ENCODE measurements at regions not wholly inside any gene's neighbourhood (a gene's known extent, or its start where the extent isn't known, plus 50 kb on each side); places are given as distances from the start of the nearest gene placed in this dataset.
"Not testable (repeated sequence)": the region's sequence is repeated elsewhere in the genome, so short reads cannot be mapped to it uniquely, and the experiment has no call there.

- H3K9me3 ChIP-seq (replicated peaks; ENCODE audit: low read length) = no peaks in the 10 kb centered on the region
- H3K4me2 ChIP-seq (ENCODE audit: low read length) = no peak overlapping the region
- H3K4me1 ChIP-seq (ENCODE audit: control insufficient read depth, insufficient read depth, low read length) = no peaks in the 10 kb centered on the region
- H3K36me3 ChIP-seq (ENCODE audit: insufficient read depth, low read length) = no peaks in the 10 kb centered on the region
- H3K27me3 ChIP-seq (ENCODE audit: control insufficient read depth, insufficient read depth, low read length) = no peaks in the 10 kb centered on the region
- no peak overlapping the region for H3K9ac ChIP-seq (ENCODE audit: low read depth, low read length)
- H3K4me3 ChIP-seq (ENCODE audit: low read length) = no peak overlapping the region
Observed at GRCh38 chr14:81765651-81766275, 232.1 kb upstream of the SEL1L start.

GRCh38 chr14:81766321-81766915 lies 232.8 kb upstream of the SEL1L start:
- Histone ChIP-seq H3K27me3 (ENCODE audit: control insufficient read depth, insufficient read depth, low read length) (no peaks in the 10 kb centered on the region), H3K4me1 (ENCODE audit: control insufficient read depth, insufficient read depth, low read length) (no peaks in the 10 kb centered on the region), H3K9ac (ENCODE audit: low read depth, low read length) (no peak overlapping the region), H3K4me2 (ENCODE audit: low read length) (no peak overlapping the region), H3K36me3 (ENCODE audit: insufficient read depth, low read length) (no peaks in the 10 kb centered on the region), H3K4me3 (ENCODE audit: low read length) (no peak overlapping the region), H3K9me3 (replicated peaks; ENCODE audit: low read length) (no peaks in the 10 kb centered on the region)

- no peak overlapping the region for H3K9ac ChIP-seq (ENCODE audit: low read depth, low read length)
- no peaks in the 10 kb centered on the region for H3K27me3 ChIP-seq (ENCODE audit: control insufficient read depth, insufficient read depth, low read length)
- H3K4me3 ChIP-seq (ENCODE audit: low read length) = no peak overlapping the region
- no peaks in the 10 kb centered on the region for H3K36me3 ChIP-seq (ENCODE audit: insufficient read depth, low read length)
- H3K9me3 ChIP-seq (replicated peaks; ENCODE audit: low read length) = no peaks in the 10 kb centered on the region
- H3K4me2 ChIP-seq (ENCODE audit: low read length) = no peak overlapping the region
- no peaks in the 10 kb centered on the region for H3K4me1 ChIP-seq (ENCODE audit: control insufficient read depth, insufficient read depth, low read length)
Observed at GRCh38 chr14:81767266-81767995, 233.8 kb upstream of the SEL1L start.

- H3K27me3 ChIP-seq (ENCODE audit: control insufficient read depth, insufficient read depth, low read length) = no peaks in the 10 kb centered on the region
- no peak overlapping the region for H3K9ac ChIP-seq (ENCODE audit: low read depth, low read length)
- H3K4me1 ChIP-seq (ENCODE audit: control insufficient read depth, insufficient read depth, low read length) = no peaks in the 10 kb centered on the region
- no peak overlapping the region for H3K4me3 ChIP-seq (ENCODE audit: low read length)
- H3K4me2 ChIP-seq (ENCODE audit: low read length) = no peak overlapping the region
- no peaks in the 10 kb centered on the region for H3K9me3 ChIP-seq (replicated peaks; ENCODE audit: low read length)
- no peaks in the 10 kb centered on the region for H3K36me3 ChIP-seq (ENCODE audit: insufficient read depth, low read length)
Observed at GRCh38 chr14:81771651-81772275, 238.1 kb upstream of the SEL1L start.

- Histone ChIP-seq H3K9ac (ENCODE audit: low read depth, low read length) (no peak overlapping the region), H3K27me3 (ENCODE audit: control insufficient read depth, insufficient read depth, low read length) (no peaks in the 10 kb centered on the region), H3K9me3 (replicated peaks; ENCODE audit: low read length) (no peaks in the 10 kb centered on the region), H3K4me2 (ENCODE audit: low read length) (no peak overlapping the region), H3K36me3 (ENCODE audit: insufficient read depth, low read length) (no peaks in the 10 kb centered on the region), H3K4me3 (ENCODE audit: low read length) (no peak overlapping the region), H3K4me1 (ENCODE audit: control insufficient read depth, insufficient read depth, low read length) (no peaks in the 10 kb centered on the region)
Observed at GRCh38 chr14:81772381-81772780, 238.7 kb upstream of the SEL1L start.

- Histone ChIP-seq H3K9me3 (replicated peaks; ENCODE audit: low read length) (no peaks in the 10 kb centered on the region), H3K4me3 (ENCODE audit: low read length) (no peak overlapping the region), H3K4me2 (ENCODE audit: low read length) (no peak overlapping the region), H3K27me3 (ENCODE audit: control insufficient read depth, insufficient read depth, low read length) (no peaks in the 10 kb centered on the region), H3K36me3 (ENCODE audit: insufficient read depth, low read length) (no peaks in the 10 kb centered on the region), H3K9ac (ENCODE audit: low read depth, low read length) (no peak overlapping the region), H3K4me1 (ENCODE audit: control insufficient read depth, insufficient read depth, low read length) (no peaks in the 10 kb centered on the region)
Observed at GRCh38 chr14:81776531-81776930, 242.9 kb upstream of the SEL1L start.

GRCh38 chr14:81781798-81782197 lies 248.1 kb upstream of the SEL1L start:
- not testable (repeated sequence) for H3K9ac ChIP-seq (ENCODE audit: low read depth, low read length); H3K9me3 ChIP-seq (replicated peaks; ENCODE audit: low read length); H3K4me2 ChIP-seq (ENCODE audit: low read length); H3K27me3 ChIP-seq (ENCODE audit: control insufficient read depth, insufficient read depth, low read length); H3K36me3 ChIP-seq (ENCODE audit: insufficient read depth, low read length); H3K4me3 ChIP-seq (ENCODE audit: low read length); H3K4me1 ChIP-seq (ENCODE audit: control insufficient read depth, insufficient read depth, low read length)

- no peak overlapping the region for H3K4me2 ChIP-seq (ENCODE audit: low read length)
- peaks cover 7% of the 10 kb centered on the region for H3K9me3 ChIP-seq (replicated peaks; ENCODE audit: low read length)
- H3K4me3 ChIP-seq (ENCODE audit: low read length) = no peak overlapping the region
Observed at GRCh38 chr14:81784084-81784483, 250.4 kb upstream of the SEL1L start.

GRCh38 chr14:81797315-81797714 lies 263.7 kb upstream of the SEL1L start:
- Histone ChIP-seq H3K9ac (ENCODE audit: low read depth, low read length) (no peak overlapping the region), H3K4me3 (ENCODE audit: low read length) (no peak overlapping the region), H3K27me3 (ENCODE audit: control insufficient read depth, insufficient read depth, low read length) (no peaks in the 10 kb centered on the region), H3K4me1 (ENCODE audit: control insufficient read depth, insufficient read depth, low read length) (no peaks in the 10 kb centered on the region), H3K9me3 (replicated peaks; ENCODE audit: low read length) (no peaks in the 10 kb centered on the region), H3K36me3 (ENCODE audit: insufficient read depth, low read length) (no peaks in the 10 kb centered on the region), H3K4me2 (ENCODE audit: low read length) (no peak overlapping the region)

More at GRCh38 chr14:81784084-81784483, 250.4 kb upstream of the SEL1L start:
- no peaks in the 10 kb centered on the region for H3K27me3 ChIP-seq (ENCODE audit: control insufficient read depth, insufficient read depth, low read length)
- no peak overlapping the region for H3K9ac ChIP-seq (ENCODE audit: low read depth, low read length)
- H3K36me3 ChIP-seq (ENCODE audit: insufficient read depth, low read length) = no peaks in the 10 kb centered on the region
- no peaks in the 10 kb centered on the region for H3K4me1 ChIP-seq (ENCODE audit: control insufficient read depth, insufficient read depth, low read length)

- no peaks in the 10 kb centered on the region for H3K36me3 ChIP-seq (ENCODE audit: insufficient read depth, low read length)
- no peaks in the 10 kb centered on the region for H3K9me3 ChIP-seq (replicated peaks; ENCODE audit: low read length)
- no peak overlapping the region for H3K4me2 ChIP-seq (ENCODE audit: low read length)
- H3K4me3 ChIP-seq (ENCODE audit: low read length) = no peak overlapping the region
- H3K9ac ChIP-seq (ENCODE audit: low read depth, low read length) = no peak overlapping the region
- H3K4me1 ChIP-seq (ENCODE audit: control insufficient read depth, insufficient read depth, low read length) = no peaks in the 10 kb centered on the region
- H3K27me3 ChIP-seq (ENCODE audit: control insufficient read depth, insufficient read depth, low read length) = no peaks in the 10 kb centered on the region
Observed at GRCh38 chr14:81801921-81802320, 268.3 kb upstream of the SEL1L start.

- Histone ChIP-seq H3K9me3 (replicated peaks; ENCODE audit: low read length) (no peaks in the 10 kb centered on the region), H3K4me2 (ENCODE audit: low read length) (no peak overlapping the region), H3K9ac (ENCODE audit: low read depth, low read length) (no peak overlapping the region), H3K4me1 (ENCODE audit: control insufficient read depth, insufficient read depth, low read length) (no peaks in the 10 kb centered on the region), H3K27me3 (ENCODE audit: control insufficient read depth, insufficient read depth, low read length) (no peaks in the 10 kb centered on the region), H3K36me3 (ENCODE audit: insufficient read depth, low read length) (no peaks in the 10 kb centered on the region), H3K4me3 (ENCODE audit: low read length) (no peak overlapping the region)
Observed at GRCh38 chr14:81802341-81802740, 268.7 kb upstream of the SEL1L start.
